HG03025 (cell line): ENCODE measurements at regions not wholly inside any gene's neighbourhood (a gene's known extent, or its start where the extent isn't known, plus 50 kb on each side); places are given as distances from the start of the nearest gene placed in this dataset.
"Not testable (repeated sequence)": the region's sequence is repeated elsewhere in the genome, so short reads cannot be mapped to it uniquely, and the experiment has no call there.

Source experiments
- ATAC-seq: cut with Tn5 transposase; IDR thresholded peaks from one replicate; pipeline ENCODE4 v1.9.1; 2021; ENCODE audit warnings: mild to moderate bottlenecking, moderate library complexity; ENCODE audit not compliant: unreplicated experiment, low FRiP score

- ATAC-seq = no peak
Measured at GRCh38 chr16:47815655-47816054, 340.1 kb downstream of the ABCC12 start.

- not testable (repeated sequence) for ATAC-seq
Measured at GRCh38 chr16:47811758-47812157, 344.0 kb downstream of the ABCC12 start.

- no peak for ATAC-seq
Measured at GRCh38 chr16:47806309-47806847, 345.2 kb downstream of the PHKB start.

- no peak for ATAC-seq
Measured at GRCh38 chr16:47787696-47788095, 326.6 kb downstream of the PHKB start.

- ATAC-seq = no peak
Measured at GRCh38 chr16:47781673-47782072, 320.5 kb downstream of the PHKB start.

GRCh38 chr16:47780213-47780875 is 319.2 kb downstream of the PHKB start:
- no peak for ATAC-seq

GRCh38 chr16:47779201-47780016 is 318.3 kb downstream of the PHKB start:
- ATAC-seq = no peak

- no peak for ATAC-seq
Measured at GRCh38 chr16:47778106-47778801, 317.1 kb downstream of the PHKB start.

- ATAC-seq = no peak
Measured at GRCh38 chr16:47777220-47777619, 316.1 kb downstream of the PHKB start.

GRCh38 chr16:47774661-47775060 is 313.5 kb downstream of the PHKB start:
- ATAC-seq = no peak

GRCh38 chr16:47753659-47754058 is 292.5 kb downstream of the PHKB start:
- no peak for ATAC-seq
